ENCODE measurements at regions not wholly inside any gene's neighbourhood (a gene's known extent, or its start where the extent isn't known, plus 50 kb on each side); places are given as distances from the start of the nearest gene placed in this dataset.

DNA sequence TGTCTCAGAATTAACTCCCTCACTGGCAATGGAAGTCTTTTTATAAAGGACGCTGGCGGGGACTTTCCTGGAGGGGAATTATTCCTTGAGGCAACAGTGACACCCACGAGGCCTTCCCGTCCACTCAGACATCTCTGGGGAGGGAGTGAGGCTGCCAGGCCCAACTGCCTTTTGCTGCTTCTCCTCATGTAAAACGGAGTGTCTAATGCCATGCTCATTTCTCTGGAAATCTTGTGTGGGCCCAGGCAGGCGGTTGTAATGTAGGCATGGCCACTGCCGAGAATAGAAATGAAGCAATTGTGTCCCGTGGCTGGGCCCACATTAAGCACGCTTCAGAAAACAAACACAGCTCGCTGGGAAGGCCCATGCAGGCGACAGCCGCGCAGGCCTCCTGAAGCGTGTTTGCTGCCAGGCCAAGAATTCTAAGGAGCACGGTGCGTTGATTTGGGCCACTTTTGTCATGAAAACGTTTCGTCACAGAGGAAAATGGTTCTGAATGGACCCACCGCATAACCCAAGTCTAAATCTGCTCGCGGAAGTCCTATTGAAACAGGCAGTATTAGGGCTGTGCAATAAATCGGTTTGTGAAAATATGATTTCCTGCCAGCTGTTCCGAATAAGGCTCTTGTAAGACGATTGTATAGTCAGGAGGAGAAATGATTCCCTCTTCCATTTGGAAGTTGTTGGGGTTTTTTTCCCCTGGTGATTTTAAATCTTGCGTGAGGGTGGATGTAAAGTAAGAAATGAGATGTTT lies 104.2 kb upstream of the CHST15 start:
- intact Hi-C loops (cut with micrococcal nuclease; ENCODE audit: unreplicated experiment), result no loop called here
- no peak for FAIRE-seq
- no peak for ATAC-seq
- Histone ChIP-seq H2AFZ (ENCODE audit: control insufficient read depth, low read depth, low read length) (no peak overlapping the region), H3K4me2 (ENCODE audit: control insufficient read depth, insufficient read depth) (no peak overlapping the region), H3K9ac (ENCODE audit: control insufficient read depth, insufficient read depth, low read length) (no peak overlapping the region), H3K4me3 (no peak overlapping the region), H3K9me3 (replicated peaks; ENCODE audit: control insufficient read depth, insufficient read depth, low read length) (no peaks in the 10 kb centered on the region; the same call in 2 of the 3 replicates), H3K27ac (ENCODE audit: control insufficient read depth, insufficient read depth) (no peak overlapping the region), H3K36me3 (ENCODE audit: control insufficient read depth in 2 of 2, insufficient read depth in 2 of 2, low read length in 1 of 2) (no peaks in the 10 kb centered on the region), H3K27me3 (replicated peaks in 1 of 2; ENCODE audit: control insufficient read depth in 2 of 2, insufficient read depth in 2 of 2, low read length in 1 of 2) (no peaks in the 10 kb centered on the region), H3K79me2 (ENCODE audit: control insufficient read depth, insufficient read depth, low read length) (no peaks in the 10 kb centered on the region), H3K4me1 (ENCODE audit: control insufficient read depth, insufficient read depth, low read length) (peaks cover 9% of the 10 kb centered on the region; the same call in 1 of the 2 replicates), H4K20me1 (ENCODE audit: control insufficient read depth, insufficient read depth) (no peaks in the 10 kb centered on the region)
- ChIA-PET POLR2A (no interaction called here), RAD21 (ENCODE audit: unreplicated experiment) (interaction anchor here (1.6 kb wide), 1 partner anchor 191 kb away, joined by 5 read pairs; no protein-coding TSS in a partner anchor), CTCF (interaction anchor here (1.3 kb wide), 1 partner anchor 55 kb away, joined by 4 read pairs; no protein-coding TSS in a partner anchor), SMC1A (ENCODE audit: uncharacterized antibody, unreplicated experiment) (no interaction called here)
- 67% methylated on average over 25 of the region's 25 CpGs for WGBS (ENCODE audit: insufficient coverage, insufficient replicate concordance, low lambda C conversion rate, missing lambda C conversion rate)
- no TSS peak for BruUV-seq (replicated peaks)
- no peak for DNase-seq (ENCODE audit: low read depth, low spot score)
- in situ Hi-C loops (cut with MboI), result no loop called here
- TF ChIP-seq IKZF1 (conservative IDR thresholded peaks at IDR 0.05) (no peak), PML (IDR thresholded peaks at IDR 0.05; ENCODE audit: low read length) (no peak), CHD1 (IDR thresholded peaks at IDR 0.05; ENCODE audit: low read depth, low read length) (no peak), MYC (IDR thresholded peaks at IDR 0.05; ENCODE audit: insufficient read depth, insufficient read length, insufficient replicate concordance, low read length, severe bottlenecking) (no peak), TCF3 (IDR thresholded peaks at IDR 0.05; ENCODE audit: borderline replicate concordance, insufficient read depth, low read depth, low read length) (no peak), RB1 (IDR thresholded peaks at IDR 0.05; ENCODE audit: borderline replicate concordance) (no peak)
- TF ChIP-seq, protein P1, sequence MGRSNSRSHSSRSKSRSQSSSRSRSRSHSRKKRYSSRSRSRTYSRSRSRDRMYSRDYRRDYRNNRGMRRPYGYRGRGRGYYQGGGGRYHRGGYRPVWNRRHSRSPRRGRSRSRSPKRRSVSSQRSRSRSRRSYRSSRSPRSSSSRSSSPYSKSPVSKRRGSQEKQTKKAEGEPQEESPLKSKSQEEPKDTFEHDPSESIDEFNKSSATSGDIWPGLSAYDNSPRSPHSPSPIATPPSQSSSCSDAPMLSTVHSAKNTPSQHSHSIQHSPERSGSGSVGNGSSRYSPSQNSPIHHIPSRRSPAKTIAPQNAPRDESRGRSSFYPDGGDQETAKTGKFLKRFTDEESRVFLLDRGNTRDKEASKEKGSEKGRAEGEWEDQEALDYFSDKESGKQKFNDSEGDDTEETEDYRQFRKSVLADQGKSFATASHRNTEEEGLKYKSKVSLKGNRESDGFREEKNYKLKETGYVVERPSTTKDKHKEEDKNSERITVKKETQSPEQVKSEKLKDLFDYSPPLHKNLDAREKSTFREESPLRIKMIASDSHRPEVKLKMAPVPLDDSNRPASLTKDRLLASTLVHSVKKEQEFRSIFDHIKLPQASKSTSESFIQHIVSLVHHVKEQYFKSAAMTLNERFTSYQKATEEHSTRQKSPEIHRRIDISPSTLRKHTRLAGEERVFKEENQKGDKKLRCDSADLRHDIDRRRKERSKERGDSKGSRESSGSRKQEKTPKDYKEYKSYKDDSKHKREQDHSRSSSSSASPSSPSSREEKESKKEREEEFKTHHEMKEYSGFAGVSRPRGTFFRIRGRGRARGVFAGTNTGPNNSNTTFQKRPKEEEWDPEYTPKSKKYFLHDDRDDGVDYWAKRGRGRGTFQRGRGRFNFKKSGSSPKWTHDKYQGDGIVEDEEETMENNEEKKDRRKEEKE (IDR thresholded peaks at IDR 0.05), result no peak
- TF ChIP-seq, protein P2, sequence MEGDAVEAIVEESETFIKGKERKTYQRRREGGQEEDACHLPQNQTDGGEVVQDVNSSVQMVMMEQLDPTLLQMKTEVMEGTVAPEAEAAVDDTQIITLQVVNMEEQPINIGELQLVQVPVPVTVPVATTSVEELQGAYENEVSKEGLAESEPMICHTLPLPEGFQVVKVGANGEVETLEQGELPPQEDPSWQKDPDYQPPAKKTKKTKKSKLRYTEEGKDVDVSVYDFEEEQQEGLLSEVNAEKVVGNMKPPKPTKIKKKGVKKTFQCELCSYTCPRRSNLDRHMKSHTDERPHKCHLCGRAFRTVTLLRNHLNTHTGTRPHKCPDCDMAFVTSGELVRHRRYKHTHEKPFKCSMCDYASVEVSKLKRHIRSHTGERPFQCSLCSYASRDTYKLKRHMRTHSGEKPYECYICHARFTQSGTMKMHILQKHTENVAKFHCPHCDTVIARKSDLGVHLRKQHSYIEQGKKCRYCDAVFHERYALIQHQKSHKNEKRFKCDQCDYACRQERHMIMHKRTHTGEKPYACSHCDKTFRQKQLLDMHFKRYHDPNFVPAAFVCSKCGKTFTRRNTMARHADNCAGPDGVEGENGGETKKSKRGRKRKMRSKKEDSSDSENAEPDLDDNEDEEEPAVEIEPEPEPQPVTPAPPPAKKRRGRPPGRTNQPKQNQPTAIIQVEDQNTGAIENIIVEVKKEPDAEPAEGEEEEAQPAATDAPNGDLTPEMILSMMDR (IDR thresholded peaks at IDR 0.05 in 2 of 3, conservative IDR thresholded peaks at IDR 0.05 in 1 of 3; ENCODE audit: control insufficient read depth in 2 of 3, extremely low read depth in 1 of 3, insufficient read depth in 1 of 3, low read depth in 3 of 3, low read length in 3 of 3), result no peak
- TF ChIP-seq, protein P3, sequence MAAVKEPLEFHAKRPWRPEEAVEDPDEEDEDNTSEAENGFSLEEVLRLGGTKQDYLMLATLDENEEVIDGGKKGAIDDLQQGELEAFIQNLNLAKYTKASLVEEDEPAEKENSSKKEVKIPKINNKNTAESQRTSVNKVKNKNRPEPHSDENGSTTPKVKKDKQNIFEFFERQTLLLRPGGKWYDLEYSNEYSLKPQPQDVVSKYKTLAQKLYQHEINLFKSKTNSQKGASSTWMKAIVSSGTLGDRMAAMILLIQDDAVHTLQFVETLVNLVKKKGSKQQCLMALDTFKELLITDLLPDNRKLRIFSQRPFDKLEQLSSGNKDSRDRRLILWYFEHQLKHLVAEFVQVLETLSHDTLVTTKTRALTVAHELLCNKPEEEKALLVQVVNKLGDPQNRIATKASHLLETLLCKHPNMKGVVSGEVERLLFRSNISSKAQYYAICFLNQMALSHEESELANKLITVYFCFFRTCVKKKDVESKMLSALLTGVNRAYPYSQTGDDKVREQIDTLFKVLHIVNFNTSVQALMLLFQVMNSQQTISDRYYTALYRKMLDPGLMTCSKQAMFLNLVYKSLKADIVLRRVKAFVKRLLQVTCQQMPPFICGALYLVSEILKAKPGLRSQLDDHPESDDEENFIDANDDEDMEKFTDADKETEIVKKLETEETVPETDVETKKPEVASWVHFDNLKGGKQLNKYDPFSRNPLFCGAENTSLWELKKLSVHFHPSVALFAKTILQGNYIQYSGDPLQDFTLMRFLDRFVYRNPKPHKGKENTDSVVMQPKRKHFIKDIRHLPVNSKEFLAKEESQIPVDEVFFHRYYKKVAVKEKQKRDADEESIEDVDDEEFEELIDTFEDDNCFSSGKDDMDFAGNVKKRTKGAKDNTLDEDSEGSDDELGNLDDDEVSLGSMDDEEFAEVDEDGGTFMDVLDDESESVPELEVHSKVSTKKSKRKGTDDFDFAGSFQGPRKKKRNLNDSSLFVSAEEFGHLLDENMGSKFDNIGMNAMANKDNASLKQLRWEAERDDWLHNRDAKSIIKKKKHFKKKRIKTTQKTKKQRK (IDR thresholded peaks at IDR 0.05; ENCODE audit: low read depth, low read length), result no peak
- TF ChIP-seq, protein P4, sequence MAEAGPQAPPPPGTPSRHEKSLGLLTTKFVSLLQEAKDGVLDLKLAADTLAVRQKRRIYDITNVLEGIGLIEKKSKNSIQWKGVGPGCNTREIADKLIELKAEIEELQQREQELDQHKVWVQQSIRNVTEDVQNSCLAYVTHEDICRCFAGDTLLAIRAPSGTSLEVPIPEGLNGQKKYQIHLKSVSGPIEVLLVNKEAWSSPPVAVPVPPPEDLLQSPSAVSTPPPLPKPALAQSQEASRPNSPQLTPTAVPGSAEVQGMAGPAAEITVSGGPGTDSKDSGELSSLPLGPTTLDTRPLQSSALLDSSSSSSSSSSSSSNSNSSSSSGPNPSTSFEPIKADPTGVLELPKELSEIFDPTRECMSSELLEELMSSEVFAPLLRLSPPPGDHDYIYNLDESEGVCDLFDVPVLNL (IDR thresholded peaks at IDR 0.05; ENCODE audit: low read depth, low read length), result no peak

Measured in GM12878 (cell line).